ENCODE measurements at regions not wholly inside any gene's neighbourhood (a gene's known extent, or its start where the extent isn't known, plus 50 kb on each side); places are given as distances from the start of the nearest gene placed in this dataset.
"Not testable (repeated sequence)": the region's sequence is repeated elsewhere in the genome, so short reads cannot be mapped to it uniquely, and the experiment has no call there.

DNA sequence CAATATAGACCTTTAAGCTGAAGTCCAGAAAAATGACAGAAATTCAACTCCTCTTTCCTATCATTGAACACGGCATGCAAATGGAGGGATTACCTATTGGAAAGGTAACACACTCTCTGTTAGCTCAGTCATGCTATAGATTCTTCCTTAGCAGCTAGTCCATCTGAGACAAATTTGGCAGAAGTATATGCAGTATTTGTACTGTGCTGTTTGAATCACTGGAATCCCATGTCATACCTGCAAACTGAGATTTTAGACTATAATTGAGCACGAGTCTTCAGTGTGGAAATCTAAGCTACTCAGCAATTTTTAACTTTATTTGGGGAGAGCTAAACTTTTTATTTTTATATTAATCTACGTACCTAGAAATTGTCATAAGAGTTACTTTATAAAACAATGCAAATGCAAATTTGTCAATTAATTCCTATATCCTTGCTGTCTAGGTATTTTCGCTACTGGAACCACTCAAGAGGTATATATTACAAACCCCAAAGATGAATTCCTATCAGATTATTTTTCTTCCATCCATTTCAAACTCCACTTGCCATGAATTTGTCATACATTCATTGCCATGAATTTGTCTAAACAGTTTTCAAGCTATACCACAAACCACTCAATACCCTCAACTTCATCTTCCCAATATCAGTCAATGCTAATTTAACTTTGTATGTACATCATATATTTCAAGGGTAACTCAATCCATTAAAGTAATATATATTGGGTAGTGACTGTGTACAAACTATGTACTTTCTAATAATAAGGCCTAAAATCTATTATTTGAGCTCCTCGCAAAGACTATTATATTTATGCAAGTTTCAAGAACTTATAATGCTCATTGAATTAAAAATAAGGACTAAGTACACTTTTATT lies 224.8 kb downstream of the MEF2C start:
- Histone ChIP-seq H3K9ac (ENCODE audit: low read length) (no peak overlapping the region), H3K27ac (ENCODE audit: low read depth, low read length) (no peak overlapping the region), H3K27me3 (ENCODE audit: control insufficient read depth in 1 of 2, insufficient read depth in 2 of 2, low read length in 2 of 2) (peaks cover 37 to 41% of the 10 kb centered on the region in 2 donors), H3K4me3 (ENCODE audit: low read depth in 1 of 2, low read length in 2 of 2) (no peak overlapping the region), H3K9me3 (ENCODE audit: low read length) (no peaks in the 10 kb centered on the region), H3K36me3 (ENCODE audit: insufficient read depth, low read length) (no peaks in the 10 kb centered on the region), H3K4me1 (ENCODE audit: insufficient read depth, low read length) (peaks cover 8% of the 10 kb centered on the region)

DNA sequence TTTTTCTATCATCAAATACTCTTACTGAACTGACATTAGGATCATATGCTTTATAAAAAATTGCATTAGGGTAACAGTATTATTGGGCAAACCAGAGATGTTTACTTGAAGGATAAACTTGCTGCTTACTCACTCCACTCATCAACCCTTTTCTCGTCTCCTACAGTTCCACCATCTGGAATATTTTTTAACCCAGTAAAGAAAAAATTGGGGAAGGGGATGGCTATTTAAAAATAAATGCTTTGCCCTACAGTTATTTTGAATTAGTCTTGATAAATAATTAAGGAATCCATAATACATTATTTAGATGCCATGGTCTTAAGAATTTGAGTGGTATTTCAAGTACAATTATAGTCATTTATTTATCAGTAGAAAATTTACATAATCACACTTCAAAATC lies 225.8 kb downstream of the MEF2C start:
- Histone ChIP-seq H3K4me3 (ENCODE audit: low read depth in 1 of 2, low read length in 2 of 2) (no peak overlapping the region), H3K9ac (ENCODE audit: low read length) (no peak overlapping the region), H3K9me3 (ENCODE audit: low read length) (no peaks in the 10 kb centered on the region), H3K27me3 (ENCODE audit: control insufficient read depth in 1 of 2, insufficient read depth in 2 of 2, low read length in 2 of 2) (peaks cover 28 to 32% of the 10 kb centered on the region in 2 donors), H3K36me3 (ENCODE audit: insufficient read depth, low read length) (no peaks in the 10 kb centered on the region), H3K4me1 (ENCODE audit: insufficient read depth, low read length) (peaks cover 8% of the 10 kb centered on the region), H3K27ac (ENCODE audit: low read depth, low read length) (no peak overlapping the region)

DNA sequence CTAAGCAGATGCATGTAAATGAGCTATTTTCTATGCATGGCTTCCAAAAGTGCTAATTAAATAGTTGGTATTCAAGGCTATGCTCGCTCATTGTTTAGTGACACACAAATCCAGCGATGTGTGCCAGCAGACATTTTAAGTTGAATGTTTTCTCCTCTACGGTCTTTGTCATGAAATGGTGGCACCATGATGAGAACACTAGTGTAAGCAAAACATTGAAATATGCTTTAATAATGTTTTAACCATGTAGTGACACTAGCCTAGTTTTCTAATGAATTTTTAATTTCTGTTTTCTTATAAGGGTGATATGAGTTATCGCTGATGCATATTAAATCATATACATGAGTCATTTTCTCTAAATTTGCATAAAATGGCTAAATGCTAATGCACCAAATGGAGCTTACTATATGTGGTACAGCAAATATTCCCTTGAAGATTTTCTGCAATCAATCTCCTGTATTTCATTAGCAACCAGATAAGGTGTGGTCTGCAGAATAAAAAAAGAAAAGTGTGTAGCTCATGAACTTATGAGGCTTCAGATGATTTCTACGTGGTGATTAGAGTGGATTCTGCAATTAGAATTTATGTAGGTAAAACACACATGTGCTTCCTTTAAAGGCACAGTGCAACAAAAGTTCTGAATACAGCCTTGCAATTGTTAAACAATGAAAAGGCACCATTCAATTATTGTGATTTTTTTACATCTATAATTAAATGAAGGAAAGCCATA lies 226.6 kb downstream of the MEF2C start:
- Histone ChIP-seq H3K9ac (ENCODE audit: low read length) (no peak overlapping the region), H3K9me3 (ENCODE audit: low read length) (no peaks in the 10 kb centered on the region), H3K4me3 (ENCODE audit: low read depth in 1 of 2, low read length in 2 of 2) (no peak overlapping the region), H3K27me3 (ENCODE audit: control insufficient read depth in 1 of 2, insufficient read depth in 2 of 2, low read length in 2 of 2) (peaks cover 23 to 25% of the 10 kb centered on the region in 2 donors), H3K27ac (ENCODE audit: low read depth, low read length) (no peak overlapping the region), H3K36me3 (ENCODE audit: insufficient read depth, low read length) (no peaks in the 10 kb centered on the region), H3K4me1 (ENCODE audit: insufficient read depth, low read length) (peaks cover 5% of the 10 kb centered on the region)

DNA sequence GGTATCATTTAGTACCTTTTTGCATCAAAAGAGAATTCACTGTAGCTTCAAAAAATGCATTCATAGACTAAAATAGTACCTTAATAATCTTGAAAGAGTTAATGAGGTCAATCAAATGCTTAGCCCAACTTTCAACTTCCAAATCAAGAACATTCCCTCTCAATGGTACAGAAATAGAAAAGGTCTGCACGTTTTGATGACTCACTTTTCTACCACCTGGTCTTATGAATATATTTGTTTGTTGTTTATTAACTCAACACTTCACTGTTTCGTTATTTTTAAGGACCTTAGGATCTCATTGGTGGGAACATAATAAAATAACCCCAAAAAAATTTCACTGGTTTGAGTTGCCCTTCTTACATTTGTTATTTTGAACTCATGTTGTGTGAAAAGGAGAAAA lies 229.5 kb downstream of the MEF2C start:
- Histone ChIP-seq H3K4me1 (ENCODE audit: insufficient read depth, low read length) (no peaks in the 10 kb centered on the region), H3K4me3 (ENCODE audit: low read depth in 1 of 2, low read length in 2 of 2) (no peak overlapping the region)

DNA sequence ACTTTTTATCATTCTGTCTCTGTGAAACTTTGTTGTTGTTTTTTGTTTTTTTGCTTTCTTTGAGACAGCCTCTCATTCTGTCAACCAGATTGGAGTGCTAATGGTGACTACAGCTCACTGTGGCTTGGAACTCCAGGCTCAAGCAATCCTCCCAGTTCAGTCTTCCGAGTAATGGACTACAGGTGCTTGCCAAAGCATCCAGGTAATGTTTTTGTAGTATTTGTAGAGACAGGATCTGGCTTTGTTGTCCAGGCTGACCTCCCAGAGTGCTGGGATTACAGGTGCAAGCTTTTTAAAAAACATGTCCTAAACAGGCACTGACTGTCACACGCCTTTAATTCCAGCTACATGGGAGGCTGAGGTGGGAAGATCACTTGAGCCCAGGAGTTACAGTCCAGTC lies 235.1 kb downstream of the MEF2C start:
- Histone ChIP-seq H3K4me3 (ENCODE audit: low read depth in 1 of 2, low read length in 2 of 2) (no peak overlapping the region), H3K36me3 (ENCODE audit: insufficient read depth, low read length) (no peaks in the 10 kb centered on the region), H3K9me3 (ENCODE audit: low read length) (no peaks in the 10 kb centered on the region), H3K27me3 (ENCODE audit: control insufficient read depth in 1 of 2, insufficient read depth in 2 of 2, low read length in 2 of 2) (peaks cover 0 to 9% of the 10 kb centered on the region in 2 donors), H3K27ac (ENCODE audit: low read depth, low read length) (no peak overlapping the region), H3K4me1 (ENCODE audit: insufficient read depth, low read length) (no peaks in the 10 kb centered on the region), H3K9ac (ENCODE audit: low read length) (no peak overlapping the region)

More for the DNA sequence above, 229.5 kb downstream of the MEF2C start:
- Histone ChIP-seq H3K9me3 (ENCODE audit: low read length) (no peaks in the 10 kb centered on the region), H3K36me3 (ENCODE audit: insufficient read depth, low read length) (no peaks in the 10 kb centered on the region), H3K27ac (ENCODE audit: low read depth, low read length) (no peak overlapping the region), H3K27me3 (ENCODE audit: control insufficient read depth in 1 of 2, insufficient read depth in 2 of 2, low read length in 2 of 2) (peaks cover 0 to 12% of the 10 kb centered on the region in 2 donors), H3K9ac (ENCODE audit: low read length) (no peak overlapping the region)

DNA sequence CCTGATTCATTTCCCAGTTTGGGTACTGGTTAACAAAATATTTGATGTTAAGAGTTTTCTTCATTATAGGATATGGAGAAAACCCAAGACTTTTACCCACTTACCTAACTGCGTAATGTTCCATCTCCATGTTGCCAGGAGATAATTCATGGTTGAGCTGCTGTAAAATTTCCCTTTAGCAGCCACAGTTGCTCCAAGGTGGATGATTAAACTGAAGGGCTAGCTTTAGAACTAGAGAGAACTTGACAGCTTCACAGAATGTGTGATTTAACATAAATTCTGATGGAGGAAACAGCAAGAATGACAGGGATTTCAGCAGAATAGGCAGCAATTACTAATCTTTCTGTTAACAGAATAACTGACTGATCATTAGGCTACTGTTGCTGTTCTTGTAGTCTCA lies 236.1 kb downstream of the MEF2C start:
- no peak overlapping the region for H3K4me3 ChIP-seq (ENCODE audit: low read depth in 1 of 2, low read length in 2 of 2)
- no peaks in the 10 kb centered on the region for H3K9me3 ChIP-seq (ENCODE audit: low read length)

DNA sequence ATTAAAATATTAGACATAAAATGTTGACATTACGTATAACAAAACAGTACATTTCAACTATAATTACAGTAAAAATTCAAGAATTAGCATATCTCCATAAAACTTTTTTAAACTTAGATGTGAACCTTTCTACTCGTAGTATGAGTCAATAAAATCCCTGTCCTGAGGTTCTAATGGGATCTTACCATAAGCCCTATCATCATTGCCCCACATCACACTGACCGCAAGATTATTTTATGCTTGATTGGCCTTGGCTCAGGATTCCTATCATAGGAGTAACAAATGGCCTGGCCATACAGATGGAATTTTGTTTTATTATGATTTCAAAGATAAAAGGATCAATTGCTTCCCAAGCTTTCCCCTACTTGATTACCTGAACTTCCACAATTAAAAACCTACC lies 238.3 kb downstream of the MEF2C start:
- Histone ChIP-seq H3K27me3 (ENCODE audit: control insufficient read depth in 1 of 2, insufficient read depth in 2 of 2, low read length in 2 of 2) (no peaks in the 10 kb centered on the region), H3K9ac (ENCODE audit: low read length) (no peak overlapping the region), H3K36me3 (ENCODE audit: insufficient read depth, low read length) (no peaks in the 10 kb centered on the region), H3K27ac (ENCODE audit: low read depth, low read length) (no peak overlapping the region), H3K4me1 (ENCODE audit: insufficient read depth, low read length) (no peaks in the 10 kb centered on the region), H3K4me3 (ENCODE audit: low read depth in 1 of 2, low read length in 2 of 2) (no peak overlapping the region), H3K9me3 (ENCODE audit: low read length) (no peaks in the 10 kb centered on the region)

More for the DNA sequence above, 236.1 kb downstream of the MEF2C start:
- H3K9ac ChIP-seq (ENCODE audit: low read length) = no peak overlapping the region
- H3K27ac ChIP-seq (ENCODE audit: low read depth, low read length) = no peak overlapping the region
- peaks cover 0 to 9% of the 10 kb centered on the region in 2 donors for H3K27me3 ChIP-seq (ENCODE audit: control insufficient read depth in 1 of 2, insufficient read depth in 2 of 2, low read length in 2 of 2)
- no peaks in the 10 kb centered on the region for H3K36me3 ChIP-seq (ENCODE audit: insufficient read depth, low read length)
- H3K4me1 ChIP-seq (ENCODE audit: insufficient read depth, low read length) = no peaks in the 10 kb centered on the region

DNA sequence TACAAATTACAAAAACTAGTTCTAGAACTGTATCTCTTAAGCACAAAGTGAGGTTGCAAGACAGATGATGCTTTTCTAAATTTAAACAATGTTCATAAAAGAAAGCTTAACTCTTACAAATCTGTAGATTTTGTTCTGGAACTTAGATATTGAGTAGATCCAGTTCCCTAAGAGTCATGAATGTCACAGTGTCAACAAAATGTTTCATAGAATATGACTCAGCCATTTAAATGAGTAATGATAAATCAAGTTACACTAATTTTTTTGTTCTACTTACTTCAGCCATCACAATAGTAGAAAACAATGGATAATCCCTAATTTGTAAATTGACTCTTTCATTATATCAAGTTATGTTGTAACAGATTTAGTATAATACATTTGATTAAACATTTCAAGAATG lies 239.7 kb downstream of the MEF2C start:
- Histone ChIP-seq H3K27me3 (ENCODE audit: control insufficient read depth in 1 of 2, insufficient read depth in 2 of 2, low read length in 2 of 2) (no peaks in the 10 kb centered on the region), H3K27ac (ENCODE audit: low read depth, low read length) (no peak overlapping the region), H3K4me1 (ENCODE audit: insufficient read depth, low read length) (no peaks in the 10 kb centered on the region), H3K9me3 (ENCODE audit: low read length) (no peaks in the 10 kb centered on the region), H3K9ac (ENCODE audit: low read length) (no peak overlapping the region), H3K4me3 (ENCODE audit: low read depth in 1 of 2, low read length in 2 of 2) (no peak overlapping the region), H3K36me3 (ENCODE audit: insufficient read depth, low read length) (no peaks in the 10 kb centered on the region)

DNA sequence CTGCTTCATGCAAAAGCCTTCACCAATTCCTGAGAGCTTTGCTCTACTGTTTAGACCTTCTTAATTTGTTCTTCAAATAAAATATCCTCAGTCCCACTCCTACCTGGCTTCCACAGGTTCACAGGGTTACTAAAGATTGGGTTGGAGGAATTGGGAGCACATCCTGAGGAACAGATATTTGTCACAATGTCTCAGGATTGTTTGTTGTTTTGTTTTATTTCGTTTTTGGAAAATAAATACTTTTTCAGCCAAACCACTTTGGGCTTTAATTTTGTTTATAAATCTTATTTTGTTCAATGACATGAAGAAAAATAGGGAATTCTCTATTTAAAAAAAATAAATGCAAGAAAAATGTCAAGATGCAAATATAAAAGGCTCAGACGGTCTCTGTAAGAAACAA lies 249.0 kb downstream of the MEF2C start:
- Histone ChIP-seq H3K4me1 (ENCODE audit: insufficient read depth, low read length) (no peaks in the 10 kb centered on the region), H3K27me3 (ENCODE audit: control insufficient read depth in 1 of 2, insufficient read depth in 2 of 2, low read length in 2 of 2) (no peaks in the 10 kb centered on the region), H3K27ac (ENCODE audit: low read depth, low read length) (no peak overlapping the region), H3K9me3 (ENCODE audit: low read length) (no peaks in the 10 kb centered on the region), H3K4me3 (ENCODE audit: low read depth in 1 of 2, low read length in 2 of 2) (no peak overlapping the region), H3K9ac (ENCODE audit: low read length) (no peak overlapping the region), H3K36me3 (ENCODE audit: insufficient read depth, low read length) (no peaks in the 10 kb centered on the region)

DNA sequence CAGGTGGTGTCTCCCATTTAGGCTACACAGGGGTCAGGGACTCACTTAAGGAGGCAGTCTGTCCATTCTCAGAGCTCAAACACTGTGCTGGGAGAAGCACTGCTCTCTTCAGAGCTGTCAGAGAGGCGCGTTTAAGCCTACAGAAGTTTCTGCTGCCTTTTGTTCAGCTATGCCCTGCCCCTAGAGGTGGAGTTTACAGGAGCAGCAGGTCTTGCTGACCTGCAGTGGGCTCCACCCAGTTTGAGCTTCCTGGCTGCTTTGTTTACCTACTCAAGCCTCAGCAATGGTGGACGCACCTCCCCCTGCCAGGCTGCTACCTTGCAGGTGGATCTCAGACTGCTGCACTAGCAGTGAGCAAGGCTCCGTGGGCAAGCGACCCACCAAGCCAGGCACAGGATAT lies 260.1 kb downstream of the MEF2C start:
- H3K27ac ChIP-seq (ENCODE audit: low read depth, low read length); H3K9ac ChIP-seq (ENCODE audit: low read length); H3K27me3 ChIP-seq (ENCODE audit: control insufficient read depth in 1 of 2, insufficient read depth in 2 of 2, low read length in 2 of 2); H3K4me3 ChIP-seq (ENCODE audit: low read depth in 1 of 2, low read length in 2 of 2); H3K9me3 ChIP-seq (ENCODE audit: low read length); H3K4me1 ChIP-seq (ENCODE audit: insufficient read depth, low read length); H3K36me3 ChIP-seq (ENCODE audit: insufficient read depth, low read length): not testable (repeated sequence)

DNA sequence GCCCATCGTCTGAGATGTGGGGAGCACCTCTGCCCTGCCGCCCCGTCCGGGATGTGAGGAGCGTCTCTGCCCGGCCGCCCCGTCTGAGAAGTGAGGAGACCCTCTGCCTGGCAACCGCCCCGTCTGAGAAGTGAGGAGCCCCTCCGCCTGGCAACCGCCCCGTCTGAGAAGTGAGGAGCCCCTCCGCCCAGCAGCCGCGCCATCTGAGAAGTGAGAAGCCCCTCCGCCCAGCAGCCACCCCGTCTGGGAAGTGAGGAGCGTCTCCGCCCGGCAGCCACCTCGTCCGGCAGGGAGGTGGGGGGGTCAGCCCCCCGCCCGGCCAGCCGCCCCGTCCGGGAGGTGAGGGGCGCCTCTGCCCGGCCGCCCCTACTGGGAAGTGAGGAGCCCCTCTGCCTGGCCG lies 267.2 kb downstream of the MEF2C start:
- H3K27ac ChIP-seq (ENCODE audit: low read depth, low read length); H3K9me3 ChIP-seq (ENCODE audit: low read length); H3K4me3 ChIP-seq (ENCODE audit: low read depth in 1 of 2, low read length in 2 of 2); H3K36me3 ChIP-seq (ENCODE audit: insufficient read depth, low read length); H3K9ac ChIP-seq (ENCODE audit: low read length); H3K4me1 ChIP-seq (ENCODE audit: insufficient read depth, low read length); H3K27me3 ChIP-seq (ENCODE audit: control insufficient read depth in 1 of 2, insufficient read depth in 2 of 2, low read length in 2 of 2): not testable (repeated sequence)
